ENCODE measurements at regions not wholly inside any gene's neighbourhood (a gene's known extent, or its start where the extent isn't known, plus 50 kb on each side); places are given as distances from the start of the nearest gene placed in this dataset.

GRCh38 chr1:191163621-191164020 is 686.0 kb upstream of the BRINP3 start:
- TF ChIP-seq CTCF (IDR thresholded peaks at IDR 0.05 in 2 of 3, conservative IDR thresholded peaks at IDR 0.05 in 1 of 3; ENCODE audit: insufficient read depth in 2 of 3, low read depth in 1 of 3, low read length in 3 of 3), result no peak
- TF ChIP-seq EZH2 (IDR thresholded peaks at IDR 0.05; ENCODE audit: borderline replicate concordance, low read depth, low read length), result no peak
- TF ChIP-seq FOXP1 (CRISPR knock-in tag; IDR thresholded peaks at IDR 0.05), result no peak
- no peak for TF ChIP-seq GTF3C2 (IDR thresholded peaks at IDR 0.05; ENCODE audit: borderline replicate concordance, extremely low read depth, insufficient read length)
- TF ChIP-seq CEBPG (CRISPR knock-in tag; IDR thresholded peaks at IDR 0.05), result no peak
- TF ChIP-seq CEBPG (tag; conservative IDR thresholded peaks at IDR 0.05 in 1 of 2, IDR thresholded peaks at IDR 0.05 in 1 of 2), result no peak
- no peak for TF ChIP-seq OTX1 (CRISPR knock-in tag; IDR thresholded peaks at IDR 0.05)
- no peak for TF ChIP-seq TOE1 (IDR thresholded peaks at IDR 0.05; ENCODE audit: borderline replicate concordance)
- TF ChIP-seq TOE1 (CRISPR knock-in tag; IDR thresholded peaks at IDR 0.05; ENCODE audit: borderline replicate concordance, low read depth), result no peak
- TF ChIP-seq TAF1 (IDR thresholded peaks at IDR 0.05; ENCODE audit: control insufficient read depth, extremely low read depth, insufficient read depth, low read length, severe bottlenecking), result no peak
- TF ChIP-seq REST (IDR thresholded peaks at IDR 0.05; ENCODE audit: borderline replicate concordance), result no peak
- no peak for TF ChIP-seq REST (CRISPR knock-in tag; IDR thresholded peaks at IDR 0.05; ENCODE audit: low read depth)
- no peak for TF ChIP-seq SRSF1 (IDR thresholded peaks at IDR 0.05; ENCODE audit: low read depth, low read length)
- TF ChIP-seq ATF3 (IDR thresholded peaks at IDR 0.05), result no peak
- no peak for TF ChIP-seq ATF3 (CRISPR knock-in tag; conservative IDR thresholded peaks at IDR 0.05)
